Spleen (tissue), 7 donors: ENCODE measurements at regions not wholly inside any gene's neighbourhood (a gene's known extent, or its start where the extent isn't known, plus 50 kb on each side); places are given as distances from the start of the nearest gene placed in this dataset.

Source experiments
- POLR2A ChIP-seq, 3 donors: fragments of 450-650 bp; IDR thresholded peaks; one replicate each; pipeline ENCODE4 v1.5.1; 2017; ENCODE audit warnings: antibody characterized with exemption in 3 of 3, mild to moderate bottlenecking in 1 of 3
- POLR2AphosphoS5 ChIP-seq, 3 donors: sonication (generic); formaldehyde crosslinking; IDR thresholded peaks; one replicate each; pipeline ENCODE4 v1.5.1; 2017; ENCODE audit warnings: antibody characterized with exemption in 3 of 3
- TF ChIP-seq, protein P1 (sequence below), 11 experiments: fragments of 200-600 bp in 7 of 11; fragments of 450-650 bp in 4 of 11; sonication (generic) in 4 of 11; IDR thresholded peaks in 8 of 11; conservative IDR thresholded peaks in 3 of 11; 1 replicate in 7 of 11; 2 replicates in 4 of 11; pipeline versions ENCODE4 v1.4.0 to v1.8.0; 2016 to 2021; ENCODE audit warnings: antibody characterized with exemption in 11 of 11, inconsistent platforms in 4 of 11, mild to moderate bottlenecking in 1 of 11
- donor health status: DM: no; HTN: no; CAD: no; lungs with moderate emphysema.
- donor health status: DM: no; HTN: no; CAD: no.
- donor health status: DM: no; HTN: no; CAD: no.

DNA sequence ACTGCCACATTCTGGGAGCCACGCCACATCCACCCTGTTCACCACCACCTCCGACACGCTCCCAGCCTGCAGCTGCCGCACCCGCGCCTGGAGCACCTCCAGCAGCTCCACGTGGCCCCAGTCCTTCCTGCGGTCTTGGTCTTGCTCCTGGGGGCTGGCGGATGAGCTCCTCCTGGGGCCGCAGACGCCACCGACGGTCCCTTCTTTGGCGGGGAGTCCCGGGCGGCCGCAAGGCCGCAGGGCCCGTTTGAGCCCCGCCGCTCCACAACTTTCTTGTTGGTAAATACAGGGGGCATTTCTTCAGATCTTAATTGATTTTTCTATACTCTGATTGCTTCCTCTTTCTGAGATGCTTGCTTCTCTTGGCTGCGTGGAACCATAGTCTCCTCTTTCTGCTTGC lies 75.3 kb upstream of the MED13 start:
- TF ChIP-seq, protein P1, sequence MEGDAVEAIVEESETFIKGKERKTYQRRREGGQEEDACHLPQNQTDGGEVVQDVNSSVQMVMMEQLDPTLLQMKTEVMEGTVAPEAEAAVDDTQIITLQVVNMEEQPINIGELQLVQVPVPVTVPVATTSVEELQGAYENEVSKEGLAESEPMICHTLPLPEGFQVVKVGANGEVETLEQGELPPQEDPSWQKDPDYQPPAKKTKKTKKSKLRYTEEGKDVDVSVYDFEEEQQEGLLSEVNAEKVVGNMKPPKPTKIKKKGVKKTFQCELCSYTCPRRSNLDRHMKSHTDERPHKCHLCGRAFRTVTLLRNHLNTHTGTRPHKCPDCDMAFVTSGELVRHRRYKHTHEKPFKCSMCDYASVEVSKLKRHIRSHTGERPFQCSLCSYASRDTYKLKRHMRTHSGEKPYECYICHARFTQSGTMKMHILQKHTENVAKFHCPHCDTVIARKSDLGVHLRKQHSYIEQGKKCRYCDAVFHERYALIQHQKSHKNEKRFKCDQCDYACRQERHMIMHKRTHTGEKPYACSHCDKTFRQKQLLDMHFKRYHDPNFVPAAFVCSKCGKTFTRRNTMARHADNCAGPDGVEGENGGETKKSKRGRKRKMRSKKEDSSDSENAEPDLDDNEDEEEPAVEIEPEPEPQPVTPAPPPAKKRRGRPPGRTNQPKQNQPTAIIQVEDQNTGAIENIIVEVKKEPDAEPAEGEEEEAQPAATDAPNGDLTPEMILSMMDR (IDR thresholded peaks at IDR 0.05 in 8 of 11, conservative IDR thresholded peaks at IDR 0.05 in 3 of 11), result no peak
- TF ChIP-seq POLR2A (IDR thresholded peaks at IDR 0.05) (no peak), POLR2AphosphoS5 (IDR thresholded peaks at IDR 0.05) (no peak)
